ENCODE measurements at regions not wholly inside any gene's neighbourhood (a gene's known extent, or its start where the extent isn't known, plus 50 kb on each side); places are given as distances from the start of the nearest gene placed in this dataset.

- H3K9me3 ChIP-seq, result no peaks in the 10 kb centered on the region
- DNase-seq (ENCODE audit: low spot score in 2 of 2), result no peak
- H3K27ac ChIP-seq, result peak overlapping the region in 1 of 2 donors; percentile 80
- H3K4me1 ChIP-seq, result peaks cover 11 to 40% of the 10 kb centered on the region in 2 donors
- no peak overlapping the region for H3K4me3 ChIP-seq
- intact Hi-C loops (cut with DNase I), result loop anchor here (5.0 to 10.0 kb wide), 3 partner anchors 99 to 201 kb away; no protein-coding TSS in a partner anchor
- no peak for TF ChIP-seq CTCF (IDR thresholded peaks at IDR 0.05)
- no peaks in the 10 kb centered on the region for H3K27me3 ChIP-seq
- no peaks in the 10 kb centered on the region for H3K36me3 ChIP-seq
Observed at GRCh38 chr21:38923429-38923828, 117.7 kb downstream of the ETS2 start.

DNA sequence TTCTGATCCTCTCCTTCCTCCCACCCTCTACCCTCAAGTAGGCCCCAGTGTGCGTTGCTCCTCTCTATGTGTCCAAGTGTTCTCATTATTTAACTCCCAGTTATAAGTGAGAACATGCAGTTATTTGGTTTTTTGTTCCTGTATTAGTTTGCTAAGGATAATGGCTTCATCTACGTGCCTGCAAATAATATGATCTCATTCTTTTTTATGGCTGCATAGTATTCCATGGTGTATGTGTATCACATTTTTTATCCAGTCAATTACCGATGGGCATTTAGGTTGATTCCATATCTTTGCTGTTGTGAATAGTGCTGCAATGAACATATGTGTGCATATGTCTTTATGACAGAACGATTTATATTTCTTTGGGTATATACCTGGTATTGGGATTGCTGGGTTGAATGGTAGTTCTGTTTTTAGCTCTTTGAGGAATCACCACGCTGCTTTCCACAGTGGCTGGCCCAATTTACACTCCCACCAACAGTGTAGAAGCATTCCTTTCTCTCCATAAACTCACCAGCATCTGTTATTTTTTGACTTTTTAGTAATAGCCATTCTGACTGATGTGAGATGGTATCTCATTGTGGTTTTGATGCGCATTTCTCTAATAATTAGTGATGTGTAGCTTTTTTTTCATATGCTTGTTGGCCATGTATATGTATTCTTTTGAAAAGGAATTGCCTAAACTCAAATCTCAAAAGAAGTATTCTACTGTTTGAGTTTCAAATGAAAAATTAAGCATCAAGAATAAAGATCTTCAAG is 116.9 kb downstream of the ETS2 start:
- Histone ChIP-seq H3K27ac (peak overlapping the region; percentile 79 to 80), H3K27me3 (no peaks in the 10 kb centered on the region), H3K36me3 (no peaks in the 10 kb centered on the region), H3K4me3 (no peak overlapping the region), H3K4me1 (peaks cover 13 to 45% of the 10 kb centered on the region in 2 donors), H3K9me3 (no peaks in the 10 kb centered on the region)
- intact Hi-C loops (cut with DNase I), result loop anchor here (5.0 to 10.0 kb wide), 3 partner anchors 100 to 202 kb away; no protein-coding TSS in a partner anchor
- TF ChIP-seq CTCF (IDR thresholded peaks at IDR 0.05), result no peak
- no peak for DNase-seq (ENCODE audit: low spot score in 2 of 2)

DNA sequence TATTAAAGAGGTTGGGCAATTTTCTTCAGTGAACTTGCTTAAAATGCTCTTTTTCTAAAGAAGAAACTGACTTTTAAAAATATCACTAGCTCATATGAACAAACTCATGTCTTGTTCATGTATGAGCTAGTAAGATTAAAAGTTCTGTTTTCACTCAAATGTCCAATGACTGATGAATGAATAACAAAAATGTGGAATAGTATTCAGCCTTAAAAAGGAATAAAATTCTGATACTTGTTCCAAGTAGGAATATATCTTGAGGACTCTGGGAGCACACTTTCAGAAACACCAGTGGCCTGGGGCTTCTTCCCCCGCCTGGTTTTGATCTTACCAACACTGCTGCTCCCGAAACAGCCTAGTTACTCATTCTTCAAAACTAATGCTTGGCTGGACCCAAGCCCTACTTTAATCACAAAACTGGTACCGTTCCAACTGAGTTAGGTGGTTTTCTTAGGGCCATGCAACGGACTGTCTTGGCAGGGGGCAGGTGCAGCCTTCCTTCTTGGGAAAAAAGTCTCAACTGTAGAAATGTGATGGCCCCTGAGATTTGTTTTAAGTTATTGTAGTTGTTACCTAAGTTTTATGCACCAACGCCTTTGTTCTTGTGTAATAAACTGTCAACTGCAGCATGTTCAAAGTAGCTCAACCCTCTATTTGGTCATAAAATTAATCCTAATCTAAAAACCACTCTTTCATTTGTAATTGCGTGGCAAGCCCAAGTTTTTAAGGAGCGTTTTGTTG is 116.0 kb downstream of the ETS2 start:
- intact Hi-C loops (cut with DNase I), result loop anchor here (5.0 to 10.0 kb wide), 3 partner anchors 101 to 203 kb away; no protein-coding TSS in a partner anchor
- Histone ChIP-seq H3K27me3 (no peaks in the 10 kb centered on the region), H3K27ac (peak overlapping the region; percentile 79 to 80), H3K36me3 (no peaks in the 10 kb centered on the region), H3K9me3 (no peaks in the 10 kb centered on the region), H3K4me1 (peaks cover 13 to 45% of the 10 kb centered on the region in 2 donors), H3K4me3 (no peak overlapping the region)
- DNase-seq (ENCODE audit: low spot score in 2 of 2), result no peak
- TF ChIP-seq CTCF (IDR thresholded peaks at IDR 0.05), result no peak

- TF ChIP-seq CTCF (IDR thresholded peaks at IDR 0.05), result no peak
- H3K4me1 ChIP-seq, result peaks cover 10 to 39% of the 10 kb centered on the region in 2 donors
- no peak for DNase-seq (ENCODE audit: low spot score in 2 of 2)
Observed at GRCh38 chr21:38920631-38921398, 115.1 kb downstream of the ETS2 start.

GRCh38 chr21:38918607-38919346 is 113.0 kb downstream of the ETS2 start:
- Histone ChIP-seq H3K4me3 (no peak overlapping the region), H3K27me3 (no peaks in the 10 kb centered on the region), H3K36me3 (no peaks in the 10 kb centered on the region), H3K4me1 (peaks cover 5 to 33% of the 10 kb centered on the region in 2 donors), H3K9me3 (no peaks in the 10 kb centered on the region), H3K27ac (peak overlapping the region; percentile 61 to 80)
- intact Hi-C loops (cut with DNase I), result no loop called here
- TF ChIP-seq CTCF (IDR thresholded peaks at IDR 0.05), result no peak
- no peak for DNase-seq (ENCODE audit: low spot score in 2 of 2)

More at GRCh38 chr21:38920631-38921398, 115.1 kb downstream of the ETS2 start:
- H3K27me3 ChIP-seq, result no peaks in the 10 kb centered on the region
- H3K36me3 ChIP-seq, result no peaks in the 10 kb centered on the region
- intact Hi-C loops (cut with DNase I), result loop anchor here (5.0 to 10.0 kb wide), 3 partner anchors 101 to 204 kb away; no protein-coding TSS in a partner anchor
- H3K4me3 ChIP-seq, result no peak overlapping the region
- no peaks in the 10 kb centered on the region for H3K9me3 ChIP-seq
- H3K27ac ChIP-seq, result peak overlapping the region; percentile 79 to 80
